Spinal cord (tissue), 9 donors: ENCODE measurements at regions not wholly inside any gene's neighbourhood (a gene's known extent, or its start where the extent isn't known, plus 50 kb on each side); places are given as distances from the start of the nearest gene placed in this dataset.

Experiments
- DNase-seq, 6 donors: peaks; one replicate each; pipeline versions ENCODE4 v3.0.0 to v3.0.0-alpha.2; 2013 to 2015; ENCODE audit warnings: low spot score in 6 of 6, low read depth in 4 of 6
- H3K27ac ChIP-seq: one replicate; pipeline ENCODE4 v1.5.1; 2013; ENCODE audit warnings: low read depth, low read length, control low read depth
- H3K27me3 ChIP-seq: one replicate; pipeline ENCODE4 v1.6.1; 2013; ENCODE audit warnings: low read length; ENCODE audit not compliant: control insufficient read depth, insufficient read depth
- H3K36me3 ChIP-seq: one replicate; pipeline ENCODE4 v1.6.1; 2013; ENCODE audit warnings: low read length; ENCODE audit not compliant: control insufficient read depth, insufficient read depth
- H3K4me1 ChIP-seq: one replicate; pipeline ENCODE4 v1.6.1; 2013; ENCODE audit warnings: low read length; ENCODE audit not compliant: control insufficient read depth, insufficient read depth
- H3K4me3 ChIP-seq: one replicate; pipeline ENCODE4 v1.5.1; 2013; ENCODE audit warnings: low read depth, low read length, control low read depth
- H3K9me3 ChIP-seq: one replicate; pipeline ENCODE4 v1.6.1; 2013; ENCODE audit warnings: low read length; ENCODE audit not compliant: control insufficient read depth, insufficient read depth
- WGBS: methylation state at CpG from one replicate; pipeline ENCODE4 v1.1.5; 2013; ENCODE audit warnings: missing lambda C conversion rate; ENCODE audit not compliant: insufficient coverage; 5-methylcytosine and 5-hydroxymethylcytosine counted together
- donor health status: healthy.

DNA sequence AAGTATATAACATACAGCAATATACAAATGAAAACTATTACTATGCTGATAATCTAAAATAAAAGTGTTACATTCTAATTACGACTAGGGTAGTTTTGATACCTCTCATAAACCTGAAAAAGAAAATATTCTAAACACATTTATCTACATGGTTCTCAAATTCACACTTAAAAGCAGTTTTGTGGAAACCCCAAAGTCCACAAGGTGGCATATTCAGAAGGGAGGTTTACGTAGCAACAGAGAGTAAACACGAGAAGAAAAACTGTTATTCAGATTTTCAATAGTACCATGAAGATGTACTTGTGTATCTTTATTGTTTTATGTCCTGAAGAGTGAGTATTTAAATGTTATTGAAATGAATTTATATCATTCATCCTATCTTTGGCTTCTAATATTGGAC lies 275.9 kb upstream of the KLHL1 start:
- Histone ChIP-seq H3K36me3 (no peaks in the 10 kb centered on the region), H3K9me3 (no peaks in the 10 kb centered on the region), H3K4me1 (no peaks in the 10 kb centered on the region), H3K27me3 (no peaks in the 10 kb centered on the region), H3K4me3 (no peak overlapping the region), H3K27ac (no peak overlapping the region)
- no CpG with 5 or more reads among the region's 3 CpGs for WGBS
- no peak for DNase-seq

DNA sequence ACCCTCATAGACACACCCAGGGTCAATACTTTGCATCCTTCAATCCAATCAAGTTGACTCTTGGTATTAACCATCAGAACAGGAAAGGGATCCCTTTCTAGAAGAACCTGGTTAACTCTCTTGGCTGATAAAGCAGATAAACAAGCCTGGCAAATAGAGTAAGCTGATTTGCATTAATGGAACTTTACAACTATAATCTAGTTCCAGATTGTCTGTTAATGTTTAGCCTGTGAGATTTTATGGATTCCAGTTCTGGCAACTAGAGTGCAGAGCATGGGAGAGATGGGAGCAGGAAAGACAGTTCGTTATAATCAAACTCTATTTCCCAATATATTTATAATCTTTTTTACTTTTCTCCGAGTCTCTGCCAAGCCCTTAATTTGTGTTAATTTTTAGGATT lies 272.6 kb upstream of the KLHL1 start:
- no peak for DNase-seq
- Histone ChIP-seq H3K4me3 (no peak overlapping the region), H3K27ac (no peak overlapping the region), H3K9me3 (no peaks in the 10 kb centered on the region), H3K36me3 (no peaks in the 10 kb centered on the region), H3K27me3 (no peaks in the 10 kb centered on the region), H3K4me1 (no peaks in the 10 kb centered on the region)
- no CpG with 5 or more reads among the region's 2 CpGs for WGBS

DNA sequence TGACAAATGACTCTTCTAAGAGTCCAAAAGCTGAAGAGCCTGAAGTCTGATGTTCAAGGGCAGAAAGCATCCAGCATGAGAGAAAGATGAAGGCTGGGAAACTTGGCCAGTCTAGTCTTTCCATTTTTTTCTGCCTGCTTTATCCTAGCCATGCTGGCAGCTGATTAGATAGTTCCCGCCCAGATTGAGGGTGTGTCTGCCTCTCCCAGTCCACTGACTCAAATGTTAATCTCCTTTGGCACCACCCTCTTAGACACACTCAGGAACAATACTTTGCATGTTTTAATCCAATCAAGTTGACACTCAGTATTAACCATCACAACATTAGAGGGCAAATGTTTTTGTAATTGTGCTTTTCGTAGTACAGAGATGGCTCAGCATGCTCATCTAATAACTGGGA lies 267.5 kb upstream of the KLHL1 start:
- WGBS: 100% methylated on average over 1 of the region's 2 CpGs

DNA sequence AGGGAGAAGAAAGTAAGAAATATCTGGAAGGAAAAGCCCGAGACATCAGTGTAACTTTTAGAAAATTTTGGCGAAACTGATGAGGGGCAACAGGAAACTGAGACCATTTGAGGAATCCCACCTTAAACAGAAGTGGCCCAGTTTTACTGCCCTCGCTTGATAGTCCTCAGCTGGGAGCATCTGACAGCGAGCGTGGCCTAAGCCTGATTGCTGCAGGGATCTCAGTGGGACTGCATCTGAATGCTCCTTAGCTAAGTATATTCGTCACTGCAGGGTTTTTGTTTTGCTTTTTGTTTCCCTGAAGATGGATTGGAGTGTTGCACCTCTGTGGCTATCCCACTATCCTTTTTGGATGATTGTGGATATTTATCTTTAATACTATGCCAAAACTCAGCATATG lies 262.7 kb upstream of the KLHL1 start:
- H3K9me3 ChIP-seq: no peaks in the 10 kb centered on the region
- no peak for DNase-seq
- H3K36me3 ChIP-seq: no peaks in the 10 kb centered on the region
- H3K27me3 ChIP-seq: no peaks in the 10 kb centered on the region
- H3K4me3 ChIP-seq: no peak overlapping the region
- 75% methylated on average over 3 of the region's 6 CpGs for WGBS
- no peak overlapping the region for H3K27ac ChIP-seq
- H3K4me1 ChIP-seq: no peaks in the 10 kb centered on the region

More for the DNA sequence above, 267.5 kb upstream of the KLHL1 start:
- Histone ChIP-seq H3K27ac (no peak overlapping the region), H3K4me1 (no peaks in the 10 kb centered on the region), H3K9me3 (no peaks in the 10 kb centered on the region), H3K27me3 (no peaks in the 10 kb centered on the region), H3K36me3 (no peaks in the 10 kb centered on the region), H3K4me3 (no peak overlapping the region)
- no peak for DNase-seq

DNA sequence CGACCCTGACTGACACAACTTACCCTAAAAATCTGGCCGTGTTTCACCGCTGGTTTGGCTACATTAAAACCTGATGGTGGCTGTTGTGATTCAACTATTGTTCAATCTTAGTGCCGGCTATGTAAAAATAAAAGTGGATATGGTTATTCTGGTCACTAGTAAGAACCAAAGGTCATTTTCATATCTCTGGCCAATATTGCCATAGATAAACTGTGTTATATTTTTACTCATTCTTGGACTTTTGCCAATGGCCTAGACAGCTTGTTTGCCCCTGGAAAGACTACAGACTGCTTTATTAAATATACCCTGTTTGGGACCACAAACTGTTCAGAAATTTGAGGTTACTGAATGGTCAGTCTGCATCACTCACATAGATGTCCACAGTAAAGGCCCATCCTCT lies 258.5 kb upstream of the KLHL1 start:
- no peaks in the 10 kb centered on the region for H3K4me1 ChIP-seq
- H3K27me3 ChIP-seq: no peaks in the 10 kb centered on the region
- WGBS: no CpG with 5 or more reads among the region's 4 CpGs
- DNase-seq: no peak
- H3K27ac ChIP-seq: no peak overlapping the region
- no peaks in the 10 kb centered on the region for H3K36me3 ChIP-seq
- no peak overlapping the region for H3K4me3 ChIP-seq
- H3K9me3 ChIP-seq: no peaks in the 10 kb centered on the region

DNA sequence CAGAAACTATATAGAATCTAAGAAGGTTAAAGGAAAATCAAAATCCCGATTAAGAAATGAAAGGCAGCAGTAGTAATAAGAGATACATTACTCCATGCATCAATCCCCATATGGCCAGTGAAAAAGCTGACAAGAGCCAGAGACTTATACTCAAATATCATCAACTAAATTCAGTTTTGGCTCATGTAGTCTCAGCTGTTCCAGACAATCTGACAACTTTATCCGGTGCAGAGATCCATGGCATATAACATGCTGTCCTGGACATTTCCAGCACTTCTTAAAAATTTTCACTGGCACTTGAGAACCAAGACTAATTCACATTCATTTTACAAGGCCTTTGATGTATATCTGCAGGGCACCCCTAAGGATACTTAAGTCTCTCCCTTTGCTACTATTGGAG lies 255.7 kb upstream of the KLHL1 start:
- Histone ChIP-seq H3K4me1 (no peaks in the 10 kb centered on the region), H3K27ac (no peak overlapping the region), H3K27me3 (no peaks in the 10 kb centered on the region), H3K4me3 (no peak overlapping the region), H3K36me3 (no peaks in the 10 kb centered on the region), H3K9me3 (no peaks in the 10 kb centered on the region)
- 100% methylated on average over 1 of the region's 2 CpGs for WGBS
- peak in 1 of 6 donors; percentile 50 for DNase-seq

DNA sequence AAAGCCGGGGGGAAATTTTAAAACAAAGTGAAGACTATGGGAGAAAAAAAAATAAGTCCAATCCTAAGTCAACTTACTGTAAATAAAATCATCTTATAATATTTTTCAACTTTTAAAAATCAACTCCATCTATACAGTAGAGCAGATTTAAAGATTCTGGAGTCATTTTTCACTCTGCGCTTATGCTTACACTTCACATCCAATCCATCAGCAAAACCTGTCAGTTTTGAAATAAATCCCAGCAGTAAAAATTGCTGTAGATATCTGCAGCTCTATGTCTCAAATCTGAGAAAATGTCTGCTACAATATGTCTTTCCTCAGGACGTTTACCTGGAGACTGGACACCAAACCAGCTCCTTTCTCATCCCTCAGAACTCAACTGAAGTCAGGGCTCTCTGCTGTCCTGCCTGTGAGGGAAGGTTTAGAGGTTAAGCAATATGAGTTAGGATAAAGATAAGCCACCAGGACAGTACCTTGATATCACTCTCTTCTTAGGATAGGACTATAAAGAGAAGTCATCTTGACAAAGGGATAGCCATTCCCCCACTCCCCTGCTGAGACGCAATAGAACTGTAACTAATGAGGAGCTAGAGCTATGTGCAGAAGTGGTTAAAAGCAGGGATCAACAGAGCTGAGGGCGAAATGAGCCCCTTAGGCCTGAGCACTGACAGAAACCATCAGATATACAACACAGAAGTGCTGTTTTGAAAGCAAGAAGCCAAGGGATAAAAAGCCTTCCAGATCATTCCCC lies 254.7 kb upstream of the KLHL1 start:
- Histone ChIP-seq H3K4me3 (no peak overlapping the region), H3K9me3 (no peaks in the 10 kb centered on the region), H3K27me3 (no peaks in the 10 kb centered on the region), H3K27ac (no peak overlapping the region), H3K4me1 (no peaks in the 10 kb centered on the region), H3K36me3 (no peaks in the 10 kb centered on the region)
- peak in 2 of 6 donors; percentile 13 to 16 for DNase-seq
- WGBS: 100% methylated on average over 1 of the region's 5 CpGs

DNA sequence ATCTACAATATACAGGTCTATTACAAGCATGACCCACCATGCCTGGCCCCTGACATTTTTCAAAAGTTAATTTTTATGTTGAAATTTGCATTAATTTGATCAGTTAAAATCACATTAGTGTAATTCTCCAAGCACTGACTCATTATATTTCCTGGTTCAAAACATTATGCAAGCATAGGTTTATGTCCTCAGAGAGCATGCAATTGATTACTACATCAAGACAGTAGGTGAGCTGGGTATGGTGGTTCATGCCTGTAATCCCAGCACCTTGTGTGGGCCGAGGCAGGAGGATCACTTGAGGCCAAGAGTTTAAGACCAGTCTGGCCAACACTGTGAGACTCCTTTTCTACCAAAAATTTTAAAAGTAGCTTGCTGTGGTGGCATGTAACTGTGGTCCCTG lies 248.8 kb upstream of the KLHL1 start:
- Histone ChIP-seq H3K4me3 (no peak overlapping the region), H3K36me3 (no peaks in the 10 kb centered on the region), H3K27ac (no peak overlapping the region), H3K4me1 (no peaks in the 10 kb centered on the region), H3K27me3 (no peaks in the 10 kb centered on the region), H3K9me3 (no peaks in the 10 kb centered on the region)
- DNase-seq: no peak
- WGBS: no CpG with 5 or more reads among the region's 1 CpG

DNA sequence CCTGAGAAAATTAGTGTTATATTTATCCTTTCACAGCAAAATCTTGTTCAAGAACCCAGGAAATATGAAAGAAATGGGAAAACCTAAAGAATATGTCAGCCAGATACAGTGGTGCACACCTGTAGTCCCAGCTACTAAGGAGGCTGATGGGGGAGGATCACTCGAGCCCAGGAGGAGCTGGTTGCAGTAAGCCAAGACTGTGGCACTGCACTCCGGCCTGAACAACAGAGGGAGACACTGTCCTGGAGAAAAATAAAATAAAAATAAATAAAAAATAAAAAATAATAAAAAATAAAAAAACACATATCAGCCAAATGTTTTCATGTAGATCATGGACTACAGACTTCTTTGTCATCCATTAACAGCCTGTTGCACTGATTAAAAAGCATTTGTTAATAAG lies 244.8 kb upstream of the KLHL1 start:
- H3K27ac ChIP-seq: no peak overlapping the region

DNA sequence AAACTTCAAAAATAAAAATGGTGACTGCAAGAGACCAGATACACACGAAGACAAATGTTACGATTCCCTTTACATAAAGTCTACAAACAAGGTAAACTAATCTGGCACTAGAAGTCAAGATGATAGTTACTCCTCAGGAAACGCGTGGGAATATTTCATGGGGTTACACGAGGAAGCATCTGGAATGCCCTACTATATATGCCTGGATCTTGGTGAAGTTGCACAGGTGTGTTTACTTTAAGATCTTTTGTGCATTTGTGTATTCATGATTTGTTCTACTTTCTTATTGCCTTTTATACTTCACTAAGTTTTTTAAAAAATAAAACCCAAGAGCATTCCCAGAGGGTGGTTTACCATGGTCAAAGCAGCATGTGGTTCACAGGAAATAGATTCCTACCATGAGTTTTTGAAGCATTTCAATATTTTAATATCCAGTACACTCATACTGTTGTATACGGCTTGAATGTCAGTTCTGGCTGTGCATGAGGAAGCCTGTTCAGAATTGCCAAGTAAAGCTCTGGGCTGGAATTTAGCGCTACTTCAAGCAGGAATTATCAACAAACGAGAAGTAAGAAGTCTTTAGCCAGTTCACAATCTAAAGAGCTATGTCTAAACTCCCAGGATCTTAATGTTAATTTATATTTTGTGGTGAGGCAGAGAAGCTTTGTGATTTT lies 239.8 kb upstream of the KLHL1 start:
- H3K4me3 ChIP-seq: no peak overlapping the region
- 60% methylated on average over 2 of the region's 8 CpGs for WGBS
- no peaks in the 10 kb centered on the region for H3K4me1 ChIP-seq
- H3K27ac ChIP-seq: no peak overlapping the region
- no peaks in the 10 kb centered on the region for H3K27me3 ChIP-seq
- peak in 1 of 6 donors; percentile 7 for DNase-seq
- H3K36me3 ChIP-seq: no peaks in the 10 kb centered on the region
- no peaks in the 10 kb centered on the region for H3K9me3 ChIP-seq

More for the DNA sequence above, 244.8 kb upstream of the KLHL1 start:
- DNase-seq: no peak
- no peaks in the 10 kb centered on the region for H3K36me3 ChIP-seq
- WGBS: no CpG with 5 or more reads among the region's 2 CpGs
- H3K4me1 ChIP-seq: no peaks in the 10 kb centered on the region
- H3K4me3 ChIP-seq: no peak overlapping the region
- no peaks in the 10 kb centered on the region for H3K27me3 ChIP-seq
- no peaks in the 10 kb centered on the region for H3K9me3 ChIP-seq
